ENCODE measurements at regions not wholly inside any gene's neighbourhood (a gene's known extent, or its start where the extent isn't known, plus 50 kb on each side); places are given as distances from the start of the nearest gene placed in this dataset.

DNA sequence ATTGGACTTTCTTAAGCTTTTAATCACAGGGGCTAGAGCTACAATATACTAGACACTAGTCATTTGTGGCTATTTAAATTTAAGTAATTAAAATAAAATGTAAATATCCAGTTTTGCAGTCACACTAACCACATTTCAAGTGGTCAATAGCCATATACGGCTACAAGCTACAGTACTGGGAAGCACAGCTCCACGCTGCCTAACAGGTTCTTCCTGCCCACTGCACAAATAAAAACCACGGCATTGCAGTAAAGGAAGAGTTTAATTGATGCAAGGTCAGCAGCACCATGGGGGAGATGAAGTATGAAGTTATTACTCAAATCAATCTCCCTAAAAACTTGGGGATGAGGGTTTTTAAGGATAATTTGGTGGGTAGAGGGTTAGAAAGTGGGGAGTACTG lies 134.1 kb downstream of the LURAP1L start:
- Histone ChIP-seq H3K9me3 (ENCODE audit: control insufficient read depth in 2 of 3, low read length in 3 of 3) (no peaks in the 10 kb centered on the region), H3K27ac (ENCODE audit: low read depth, low read length) (no peak overlapping the region), H3K36me3 (ENCODE audit: control insufficient read depth in 2 of 3, insufficient read depth in 3 of 3, low read length in 3 of 3) (no peaks in the 10 kb centered on the region), H3K4me1 (ENCODE audit: control insufficient read depth in 2 of 2, insufficient read depth in 2 of 2, low read length in 2 of 2) (no peaks in the 10 kb centered on the region), H3K27me3 (ENCODE audit: control insufficient read depth in 2 of 2, insufficient read depth in 2 of 2, low read length in 2 of 2) (no peaks in the 10 kb centered on the region), H3K4me3 (ENCODE audit: low read length) (no peak overlapping the region)
- no peaks in the 10 kb centered on the region for H3K36me3 Mint-ChIP-seq
- H3K27ac Mint-ChIP-seq, result no peak overlapping the region
- no peaks in the 10 kb centered on the region for H3K4me1 Mint-ChIP-seq
- ChIA-PET POLR2A (no interaction called here), CTCF (no interaction called here)
- no peak overlapping the region for H3K4me3 Mint-ChIP-seq
- peaks cover 0 to 10% (median 3%) of the 10 kb centered on the region in 11 donors for H3K9me3 Mint-ChIP-seq
- DNase-seq (no peak), ATAC-seq (no peak)
- H3K27me3 Mint-ChIP-seq, result no peaks in the 10 kb centered on the region
- intact Hi-C loops (cut with micrococcal nuclease), result no loop called here

DNA sequence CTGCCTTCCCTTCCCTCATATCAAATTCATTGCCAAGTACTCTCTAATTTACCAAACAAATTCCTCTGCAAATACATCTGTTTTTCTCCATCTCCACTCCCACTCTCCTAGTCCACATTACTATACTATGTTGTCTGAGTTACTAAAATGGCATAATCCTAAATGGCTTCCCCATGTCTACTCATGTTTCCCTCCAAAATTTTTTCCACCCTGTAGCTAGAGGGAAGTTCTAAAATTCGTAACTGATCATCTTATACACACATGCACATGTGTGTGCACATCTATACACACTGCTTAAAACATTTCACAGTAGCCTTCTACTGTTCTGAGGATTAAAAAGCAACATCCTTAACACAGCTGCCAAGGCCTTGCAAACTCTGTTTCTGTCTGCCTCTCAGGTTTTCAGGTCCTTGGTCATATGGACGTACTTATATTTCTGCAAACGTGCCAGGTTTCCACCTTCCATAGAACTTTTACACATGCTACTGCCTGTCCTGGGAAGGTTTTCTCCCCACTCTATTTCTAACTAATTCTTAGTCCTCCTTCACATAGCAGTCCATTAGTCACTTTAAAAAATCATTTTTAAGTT lies 140.6 kb downstream of the LURAP1L start:
- no peak overlapping the region for H3K4me3 ChIP-seq (ENCODE audit: low read length)
- no peaks in the 10 kb centered on the region for H3K9me3 ChIP-seq (ENCODE audit: control insufficient read depth in 2 of 3, low read length in 3 of 3)
- H3K36me3 ChIP-seq (ENCODE audit: control insufficient read depth in 2 of 3, insufficient read depth in 3 of 3, low read length in 3 of 3), result no peaks in the 10 kb centered on the region
- Mint-ChIP-seq H3K27me3 (no peaks in the 10 kb centered on the region), H3K9me3 (peaks cover 0 to 25% (median 3%) of the 10 kb centered on the region in 11 donors), H3K4me3 (no peak overlapping the region), H3K4me1 (no peaks in the 10 kb centered on the region), H3K36me3 (no peaks in the 10 kb centered on the region), H3K27ac (no peak overlapping the region)
- H3K27ac ChIP-seq (ENCODE audit: low read depth, low read length), result no peak overlapping the region
- ChIA-PET CTCF (no interaction called here), POLR2A (no interaction called here)
- intact Hi-C loops (cut with micrococcal nuclease), result no loop called here
- DNase-seq (no peak), ATAC-seq (no peak)
- H3K27me3 ChIP-seq (ENCODE audit: control insufficient read depth in 2 of 2, insufficient read depth in 2 of 2, low read length in 2 of 2), result no peaks in the 10 kb centered on the region
- no peaks in the 10 kb centered on the region for H3K4me1 ChIP-seq (ENCODE audit: control insufficient read depth in 2 of 2, insufficient read depth in 2 of 2, low read length in 2 of 2)

DNA sequence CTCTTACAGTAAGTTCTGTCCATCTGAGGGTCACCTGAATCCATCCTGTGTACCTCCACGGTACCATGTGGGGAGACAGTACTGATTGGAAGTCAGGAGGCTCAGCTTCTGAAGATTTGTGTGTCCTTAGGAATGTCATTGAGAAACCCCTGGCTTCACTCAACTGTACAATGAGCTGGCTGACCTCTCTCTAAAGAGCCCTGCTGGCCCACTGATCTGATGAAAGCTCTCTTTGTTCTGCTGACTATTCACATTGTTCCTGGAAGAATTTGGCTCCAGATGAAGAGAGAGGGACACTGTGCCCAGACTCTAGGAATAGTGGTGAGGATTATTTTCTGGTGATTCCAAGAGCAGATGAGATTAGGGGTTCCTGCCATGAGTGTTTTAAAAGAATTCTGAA lies 141.2 kb downstream of the LURAP1L start:
- Histone ChIP-seq H3K4me1 (ENCODE audit: control insufficient read depth in 2 of 2, insufficient read depth in 2 of 2, low read length in 2 of 2) (no peaks in the 10 kb centered on the region), H3K9me3 (ENCODE audit: control insufficient read depth in 2 of 3, low read length in 3 of 3) (no peaks in the 10 kb centered on the region), H3K27me3 (ENCODE audit: control insufficient read depth in 2 of 2, insufficient read depth in 2 of 2, low read length in 2 of 2) (no peaks in the 10 kb centered on the region), H3K27ac (ENCODE audit: low read depth, low read length) (no peak overlapping the region), H3K36me3 (ENCODE audit: control insufficient read depth in 2 of 3, insufficient read depth in 3 of 3, low read length in 3 of 3) (no peaks in the 10 kb centered on the region), H3K4me3 (ENCODE audit: low read length) (no peak overlapping the region)
- POLR2A ChIA-PET, result no interaction called here
- no peaks in the 10 kb centered on the region for H3K4me1 Mint-ChIP-seq
- no peak overlapping the region for H3K27ac Mint-ChIP-seq
- no peaks in the 10 kb centered on the region for H3K36me3 Mint-ChIP-seq
- ATAC-seq (no peak), DNase-seq (no peak)
- no peak overlapping the region for H3K4me3 Mint-ChIP-seq
- no peaks in the 10 kb centered on the region for H3K27me3 Mint-ChIP-seq
- intact Hi-C loops (cut with micrococcal nuclease), result no loop called here
- CTCF ChIA-PET, result no interaction called here
- peaks cover 0 to 25% (median 3%) of the 10 kb centered on the region in 11 donors for H3K9me3 Mint-ChIP-seq

GRCh38 chr9:12920437-12920836 lies 145.6 kb downstream of the LURAP1L start:
- H3K27me3 Mint-ChIP-seq, result no peaks in the 10 kb centered on the region
- Histone ChIP-seq H3K4me1 (ENCODE audit: control insufficient read depth in 2 of 2, insufficient read depth in 2 of 2, low read length in 2 of 2) (no peaks in the 10 kb centered on the region), H3K27ac (ENCODE audit: low read depth, low read length) (no peak overlapping the region), H3K36me3 (ENCODE audit: control insufficient read depth in 2 of 3, insufficient read depth in 3 of 3, low read length in 3 of 3) (no peaks in the 10 kb centered on the region), H3K4me3 (ENCODE audit: low read length) (no peak overlapping the region), H3K27me3 (ENCODE audit: control insufficient read depth in 2 of 2, insufficient read depth in 2 of 2, low read length in 2 of 2) (no peaks in the 10 kb centered on the region), H3K9me3 (ENCODE audit: control insufficient read depth in 2 of 3, low read length in 3 of 3) (no peaks in the 10 kb centered on the region)
- peaks cover 0 to 14% (median 9%) of the 10 kb centered on the region in 11 donors for H3K9me3 Mint-ChIP-seq
- H3K4me3 Mint-ChIP-seq, result no peak overlapping the region
- DNase-seq (no peak), ATAC-seq (no peak)
- H3K36me3 Mint-ChIP-seq, result no peaks in the 10 kb centered on the region
- CTCF ChIA-PET, result no interaction called here
- intact Hi-C loops (cut with micrococcal nuclease), result no loop called here
- POLR2A ChIA-PET, result no interaction called here
- H3K27ac Mint-ChIP-seq, result no peak overlapping the region
- H3K4me1 Mint-ChIP-seq, result no peaks in the 10 kb centered on the region

DNA sequence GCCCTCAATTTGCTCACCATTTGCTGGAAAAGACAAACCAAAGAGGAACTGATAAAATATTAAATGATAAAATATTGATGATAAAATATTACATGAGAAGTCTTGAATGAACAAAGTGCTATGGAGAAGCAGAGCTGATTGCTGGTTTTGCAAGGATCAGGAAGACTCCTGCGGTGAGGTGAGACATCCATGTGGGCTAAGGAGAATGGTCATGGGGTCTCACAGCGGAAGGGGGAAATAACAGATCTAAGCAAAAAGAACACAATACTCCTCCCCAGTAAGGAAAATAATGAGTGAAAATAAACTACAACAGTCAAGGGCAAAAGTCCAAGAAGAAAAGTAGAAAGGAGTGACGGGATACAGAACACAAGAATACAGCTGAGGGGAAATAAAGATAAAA lies 146.8 kb downstream of the LURAP1L start:
- Mint-ChIP-seq H3K4me1 (no peaks in the 10 kb centered on the region), H3K27ac (no peak overlapping the region), H3K4me3 (no peak overlapping the region), H3K9me3 (peaks cover 0 to 15% (median 8%) of the 10 kb centered on the region in 11 donors), H3K36me3 (no peaks in the 10 kb centered on the region), H3K27me3 (no peaks in the 10 kb centered on the region)
- H3K27ac ChIP-seq (ENCODE audit: low read depth, low read length), result no peak overlapping the region
- no peak overlapping the region for H3K4me3 ChIP-seq (ENCODE audit: low read length)
- intact Hi-C loops (cut with micrococcal nuclease), result no loop called here
- ChIA-PET CTCF (no interaction called here), POLR2A (no interaction called here)
- H3K36me3 ChIP-seq (ENCODE audit: control insufficient read depth in 2 of 3, insufficient read depth in 3 of 3, low read length in 3 of 3), result no peaks in the 10 kb centered on the region
- H3K9me3 ChIP-seq (ENCODE audit: control insufficient read depth in 2 of 3, low read length in 3 of 3), result no peaks in the 10 kb centered on the region
- ATAC-seq (no peak), DNase-seq (no peak)
- H3K27me3 ChIP-seq (ENCODE audit: control insufficient read depth in 2 of 2, insufficient read depth in 2 of 2, low read length in 2 of 2), result no peaks in the 10 kb centered on the region
- H3K4me1 ChIP-seq (ENCODE audit: control insufficient read depth in 2 of 2, insufficient read depth in 2 of 2, low read length in 2 of 2), result no peaks in the 10 kb centered on the region

DNA sequence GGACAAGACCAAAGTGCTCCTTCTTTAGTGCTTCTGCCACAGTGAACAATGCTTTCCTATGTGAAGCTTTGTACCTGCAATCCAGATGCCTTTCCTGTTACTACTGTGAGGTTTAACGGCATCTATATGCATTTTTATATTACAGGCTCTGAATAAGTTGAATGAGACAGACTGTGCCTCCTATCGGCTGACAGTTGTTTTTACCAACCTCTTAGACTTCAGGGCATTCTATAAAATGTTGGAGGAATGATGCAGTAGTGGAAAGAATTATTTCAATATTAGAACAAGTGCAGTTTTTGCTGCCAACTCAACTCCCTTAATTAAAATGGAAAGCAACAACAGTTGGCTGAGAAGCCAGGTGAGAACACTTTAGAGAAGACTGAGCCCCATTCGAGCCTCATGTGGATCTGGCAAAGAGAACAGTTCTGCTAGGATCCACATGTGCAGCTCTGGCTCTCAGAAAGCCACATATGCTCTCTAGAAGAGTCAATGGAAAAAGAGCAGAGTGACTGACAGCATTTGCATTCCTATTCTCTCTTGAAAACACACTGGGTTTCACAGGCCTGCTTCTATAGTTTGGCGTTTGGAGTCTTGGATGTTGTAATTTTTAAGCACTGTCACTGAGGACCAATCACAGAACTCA lies 147.5 kb downstream of the LURAP1L start:
- POLR2A ChIA-PET, result no interaction called here
- no peaks in the 10 kb centered on the region for H3K36me3 Mint-ChIP-seq
- Histone ChIP-seq H3K4me1 (ENCODE audit: control insufficient read depth in 2 of 2, insufficient read depth in 2 of 2, low read length in 2 of 2) (no peaks in the 10 kb centered on the region), H3K36me3 (ENCODE audit: control insufficient read depth in 2 of 3, insufficient read depth in 3 of 3, low read length in 3 of 3) (no peaks in the 10 kb centered on the region), H3K4me3 (ENCODE audit: low read length) (no peak overlapping the region), H3K27me3 (ENCODE audit: control insufficient read depth in 2 of 2, insufficient read depth in 2 of 2, low read length in 2 of 2) (no peaks in the 10 kb centered on the region), H3K27ac (ENCODE audit: low read depth, low read length) (no peak overlapping the region), H3K9me3 (ENCODE audit: control insufficient read depth in 2 of 3, low read length in 3 of 3) (no peaks in the 10 kb centered on the region)
- intact Hi-C loops (cut with micrococcal nuclease), result no loop called here
- H3K4me3 Mint-ChIP-seq, result no peak overlapping the region
- no peaks in the 10 kb centered on the region for H3K27me3 Mint-ChIP-seq
- no peaks in the 10 kb centered on the region for H3K4me1 Mint-ChIP-seq
- CTCF ChIA-PET, result no interaction called here
- peaks cover 0 to 15% (median 8%) of the 10 kb centered on the region in 11 donors for H3K9me3 Mint-ChIP-seq
- DNase-seq (no peak), ATAC-seq (no peak)
- H3K27ac Mint-ChIP-seq, result no peak overlapping the region

DNA sequence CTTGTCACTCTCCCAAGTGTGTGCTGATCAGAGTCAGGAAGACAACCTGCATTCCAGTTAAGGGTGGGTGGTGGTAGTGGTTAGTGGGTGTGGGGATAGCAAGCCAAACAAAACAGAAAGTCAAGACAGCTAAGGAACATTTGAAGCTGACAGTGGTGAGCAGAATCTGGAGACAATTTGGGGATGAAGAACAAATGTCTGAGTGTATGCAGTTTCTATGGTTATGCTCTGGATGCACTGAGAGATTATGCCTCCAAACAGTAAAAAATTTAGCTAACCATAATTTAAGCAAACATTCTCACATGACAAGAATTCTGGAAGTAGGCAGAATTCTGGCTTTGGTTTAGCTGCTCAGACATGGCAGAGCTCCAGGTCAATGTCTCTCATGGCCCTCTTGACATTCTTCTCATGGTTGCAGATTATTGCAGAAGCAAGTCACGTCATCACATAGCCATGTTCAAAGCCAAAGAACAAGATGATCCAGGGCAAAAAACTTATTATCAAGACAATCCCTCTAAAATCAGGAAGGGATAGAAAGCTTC lies 148.7 kb downstream of the LURAP1L start:
- ATAC-seq (no peak), DNase-seq (no peak)
- Histone ChIP-seq H3K4me3 (ENCODE audit: low read length) (no peak overlapping the region), H3K4me1 (ENCODE audit: control insufficient read depth in 2 of 2, insufficient read depth in 2 of 2, low read length in 2 of 2) (no peaks in the 10 kb centered on the region), H3K27ac (ENCODE audit: low read depth, low read length) (no peak overlapping the region), H3K9me3 (ENCODE audit: control insufficient read depth in 2 of 3, low read length in 3 of 3) (no peaks in the 10 kb centered on the region), H3K36me3 (ENCODE audit: control insufficient read depth in 2 of 3, insufficient read depth in 3 of 3, low read length in 3 of 3) (no peaks in the 10 kb centered on the region), H3K27me3 (ENCODE audit: control insufficient read depth in 2 of 2, insufficient read depth in 2 of 2, low read length in 2 of 2) (no peaks in the 10 kb centered on the region)
- no peaks in the 10 kb centered on the region for H3K27me3 Mint-ChIP-seq
- CTCF ChIA-PET, result no interaction called here
- intact Hi-C loops (cut with micrococcal nuclease), result no loop called here
- H3K9me3 Mint-ChIP-seq, result peaks cover 0 to 15% (median 8%) of the 10 kb centered on the region in 11 donors
- POLR2A ChIA-PET, result no interaction called here
- no peak overlapping the region for H3K4me3 Mint-ChIP-seq
- no peaks in the 10 kb centered on the region for H3K36me3 Mint-ChIP-seq
- no peak overlapping the region for H3K27ac Mint-ChIP-seq
- H3K4me1 Mint-ChIP-seq, result no peaks in the 10 kb centered on the region

Measured in naive thymus-derived CD4-positive, alpha-beta T cell (primary cell).